PFSK-1 (cell line): ENCODE measurements at regions not wholly inside any gene's neighbourhood (a gene's known extent, or its start where the extent isn't known, plus 50 kb on each side); places are given as distances from the start of the nearest gene placed in this dataset.

ENCODE experiments used
- FOXP2 ChIP-seq: optimal IDR thresholded peaks from 2 replicates; pipeline ENCODE3; 2011; ENCODE audit warnings: borderline replicate concordance, control low read depth, inconsistent platforms; ENCODE audit not compliant: insufficient read depth; ENCODE audit errors: extremely low read length, extremely low read depth
- POLR2AphosphoS5 ChIP-seq: IDR thresholded peaks from 2 replicates; pipeline ENCODE4 v1.6.1; 2012; ENCODE audit warnings: low read depth, mild to moderate bottlenecking, control low read depth, low read length, moderate library complexity
- TF ChIP-seq, protein P1 (sequence below), 2 experiments: IDR thresholded peaks; 2 replicates each; pipeline versions ENCODE4 v1.6.1 to v1.8.0; 2011 to 2012; ENCODE audit warnings: low read depth in 2 of 2, low read length in 2 of 2, control low read depth in 1 of 2, inconsistent platforms in 1 of 2, mild to moderate bottlenecking in 1 of 2, moderate library complexity in 1 of 2; ENCODE audit not compliant: insufficient read depth in 1 of 2

- TF ChIP-seq, protein P1, sequence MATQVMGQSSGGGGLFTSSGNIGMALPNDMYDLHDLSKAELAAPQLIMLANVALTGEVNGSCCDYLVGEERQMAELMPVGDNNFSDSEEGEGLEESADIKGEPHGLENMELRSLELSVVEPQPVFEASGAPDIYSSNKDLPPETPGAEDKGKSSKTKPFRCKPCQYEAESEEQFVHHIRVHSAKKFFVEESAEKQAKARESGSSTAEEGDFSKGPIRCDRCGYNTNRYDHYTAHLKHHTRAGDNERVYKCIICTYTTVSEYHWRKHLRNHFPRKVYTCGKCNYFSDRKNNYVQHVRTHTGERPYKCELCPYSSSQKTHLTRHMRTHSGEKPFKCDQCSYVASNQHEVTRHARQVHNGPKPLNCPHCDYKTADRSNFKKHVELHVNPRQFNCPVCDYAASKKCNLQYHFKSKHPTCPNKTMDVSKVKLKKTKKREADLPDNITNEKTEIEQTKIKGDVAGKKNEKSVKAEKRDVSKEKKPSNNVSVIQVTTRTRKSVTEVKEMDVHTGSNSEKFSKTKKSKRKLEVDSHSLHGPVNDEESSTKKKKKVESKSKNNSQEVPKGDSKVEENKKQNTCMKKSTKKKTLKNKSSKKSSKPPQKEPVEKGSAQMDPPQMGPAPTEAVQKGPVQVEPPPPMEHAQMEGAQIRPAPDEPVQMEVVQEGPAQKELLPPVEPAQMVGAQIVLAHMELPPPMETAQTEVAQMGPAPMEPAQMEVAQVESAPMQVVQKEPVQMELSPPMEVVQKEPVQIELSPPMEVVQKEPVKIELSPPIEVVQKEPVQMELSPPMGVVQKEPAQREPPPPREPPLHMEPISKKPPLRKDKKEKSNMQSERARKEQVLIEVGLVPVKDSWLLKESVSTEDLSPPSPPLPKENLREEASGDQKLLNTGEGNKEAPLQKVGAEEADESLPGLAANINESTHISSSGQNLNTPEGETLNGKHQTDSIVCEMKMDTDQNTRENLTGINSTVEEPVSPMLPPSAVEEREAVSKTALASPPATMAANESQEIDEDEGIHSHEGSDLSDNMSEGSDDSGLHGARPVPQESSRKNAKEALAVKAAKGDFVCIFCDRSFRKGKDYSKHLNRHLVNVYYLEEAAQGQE (IDR thresholded peaks at IDR 0.05; ENCODE audit: insufficient read depth in 1 of 2, low read depth in 2 of 2, low read length in 2 of 2): no peak
- TF ChIP-seq FOXP2 (no peak), POLR2AphosphoS5 (no peak)
These were observed 124.1 kb downstream of the EN1 start for GRCh38 chr2:118723394-118723793.
